Smooth muscle cell (in vitro differentiated cells): ENCODE measurements at regions not wholly inside any gene's neighbourhood (a gene's known extent, or its start where the extent isn't known, plus 50 kb on each side); places are given as distances from the start of the nearest gene placed in this dataset.

Experiments
- DNase-seq: peaks from one replicate; lab custom pipeline; 2025; ENCODE audit not compliant: unreplicated experiment; lab: John Stamatoyannopoulos, UW
- H2AFZ ChIP-seq: fragments of 200-600 bp; sonication (generic); 2 replicates; pipeline ENCODE4 v1.6.0; 2016; ENCODE audit warnings: antibody characterized with exemption, low read depth, mild to moderate bottlenecking
- H3F3A ChIP-seq: fragments of 200-600 bp; sonication (generic); 2 replicates; pipeline ENCODE4 v1.6.0; 2017; ENCODE audit warnings: antibody characterized with exemption, low read depth
- H3K27ac ChIP-seq: fragments of 200-600 bp; sonication (generic); 2 replicates; pipeline ENCODE4 v1.5.1; 2016; ENCODE audit warnings: low read depth, mild to moderate bottlenecking
- H3K27me3 ChIP-seq: fragments of 200-600 bp; sonication (generic); 2 replicates; pipeline ENCODE4 v1.6.1; 2016; ENCODE audit warnings: low read depth, mild to moderate bottlenecking
- H3K36me3 ChIP-seq: fragments of 200-600 bp; sonication (generic); 2 replicates; pipeline ENCODE4 v1.5.1; 2016; ENCODE audit warnings: low read depth
- H3K4me1 ChIP-seq: fragments of 200-600 bp; sonication (generic); 2 replicates; pipeline ENCODE4 v1.5.1; 2016; ENCODE audit warnings: low read depth
- H3K4me2 ChIP-seq: fragments of 200-600 bp; sonication (generic); 2 replicates; pipeline ENCODE4 v1.6.0; 2016; ENCODE audit warnings: mild to moderate bottlenecking
- H3K4me3 ChIP-seq: fragments of 200-600 bp; sonication (generic); 2 replicates; pipeline ENCODE4 v1.5.1; 2016; ENCODE audit warnings: mild to moderate bottlenecking
- H3K79me2 ChIP-seq: fragments of 200-600 bp; sonication (generic); 2 replicates; pipeline ENCODE4 v1.6.0; 2016; ENCODE audit warnings: low read depth, mild to moderate bottlenecking
- H3K9ac ChIP-seq: fragments of 200-600 bp; sonication (generic); 2 replicates; pipeline ENCODE4 v1.6.0; 2016; ENCODE audit warnings: low read depth
- H3K9me3 ChIP-seq: fragments of 200-600 bp; sonication (generic); replicated peaks from 2 replicates; pipeline ENCODE4 v1.5.1; 2016; ENCODE audit warnings: low read depth
- H4K20me1 ChIP-seq: fragments of 200-600 bp; sonication (generic); 2 replicates; pipeline ENCODE4 v1.6.0; 2016; ENCODE audit warnings: low read depth
- WGBS: methylation state at CpG from one replicate; pipeline ENCODE4 v1.1.7; 2016; ENCODE audit warnings: low lambda C conversion rate; 5-methylcytosine and 5-hydroxymethylcytosine counted together
- TF ChIP-seq, protein P1 (sequence below): fragments of 200-600 bp; sonication (generic); IDR thresholded peaks from 2 replicates; pipeline ENCODE4 v1.5.1; 2017; ENCODE audit warnings: borderline replicate concordance, mild to moderate bottlenecking, antibody characterized with exemption; ENCODE audit not compliant: insufficient read depth, poor library complexity, severe bottlenecking

DNA sequence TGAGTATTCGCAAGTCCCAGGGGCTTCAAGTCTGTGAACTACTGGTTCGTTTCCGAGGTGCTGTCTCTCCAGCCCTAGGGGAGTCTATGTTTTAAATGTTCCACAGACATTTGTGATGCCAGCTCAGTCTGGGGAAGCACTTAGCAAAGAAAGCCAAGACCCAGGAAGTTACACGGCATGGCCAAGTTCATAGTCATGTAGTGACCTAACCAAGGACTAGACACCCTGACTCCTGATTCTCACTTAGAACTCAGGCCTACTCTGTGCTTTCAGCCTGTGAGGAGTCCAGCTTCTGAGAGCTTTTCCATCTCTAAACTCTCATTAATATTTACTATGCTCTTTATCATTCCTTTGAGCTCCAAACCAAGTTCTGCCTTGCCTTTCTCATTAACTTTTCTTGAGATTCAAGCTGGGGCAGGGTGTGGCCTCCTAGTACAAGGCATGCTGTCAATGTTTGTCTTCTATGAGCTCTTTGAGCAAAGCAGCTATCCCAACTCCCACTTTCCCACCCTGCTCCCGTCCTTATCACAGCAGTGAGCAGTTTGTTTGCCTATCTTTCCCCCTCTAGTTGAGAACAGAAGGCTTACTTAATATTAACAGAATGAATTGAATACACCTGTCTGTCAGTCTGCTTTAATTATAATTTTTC, 105.4 kb upstream of the FAM9C start:
- TF ChIP-seq, protein P1, sequence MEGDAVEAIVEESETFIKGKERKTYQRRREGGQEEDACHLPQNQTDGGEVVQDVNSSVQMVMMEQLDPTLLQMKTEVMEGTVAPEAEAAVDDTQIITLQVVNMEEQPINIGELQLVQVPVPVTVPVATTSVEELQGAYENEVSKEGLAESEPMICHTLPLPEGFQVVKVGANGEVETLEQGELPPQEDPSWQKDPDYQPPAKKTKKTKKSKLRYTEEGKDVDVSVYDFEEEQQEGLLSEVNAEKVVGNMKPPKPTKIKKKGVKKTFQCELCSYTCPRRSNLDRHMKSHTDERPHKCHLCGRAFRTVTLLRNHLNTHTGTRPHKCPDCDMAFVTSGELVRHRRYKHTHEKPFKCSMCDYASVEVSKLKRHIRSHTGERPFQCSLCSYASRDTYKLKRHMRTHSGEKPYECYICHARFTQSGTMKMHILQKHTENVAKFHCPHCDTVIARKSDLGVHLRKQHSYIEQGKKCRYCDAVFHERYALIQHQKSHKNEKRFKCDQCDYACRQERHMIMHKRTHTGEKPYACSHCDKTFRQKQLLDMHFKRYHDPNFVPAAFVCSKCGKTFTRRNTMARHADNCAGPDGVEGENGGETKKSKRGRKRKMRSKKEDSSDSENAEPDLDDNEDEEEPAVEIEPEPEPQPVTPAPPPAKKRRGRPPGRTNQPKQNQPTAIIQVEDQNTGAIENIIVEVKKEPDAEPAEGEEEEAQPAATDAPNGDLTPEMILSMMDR = no peak
- no peak overlapping the region for H3K9ac ChIP-seq
- no peak overlapping the region for H3K27ac ChIP-seq
- H3K4me2 ChIP-seq = no peak overlapping the region
- no peaks in the 10 kb centered on the region for H4K20me1 ChIP-seq
- H3K36me3 ChIP-seq = no peaks in the 10 kb centered on the region
- DNase-seq = no peak
- no peaks in the 10 kb centered on the region for H3K27me3 ChIP-seq
- no peak overlapping the region for H2AFZ ChIP-seq
- peaks cover 11% of the 10 kb centered on the region for H3K4me1 ChIP-seq
- H3K79me2 ChIP-seq = no peaks in the 10 kb centered on the region
- no peak overlapping the region for H3K4me3 ChIP-seq
- 77% methylated on average over 5 of the region's 5 CpGs for WGBS
- peaks cover 4% of the 10 kb centered on the region for H3F3A ChIP-seq
- H3K9me3 ChIP-seq = no peaks in the 10 kb centered on the region

DNA sequence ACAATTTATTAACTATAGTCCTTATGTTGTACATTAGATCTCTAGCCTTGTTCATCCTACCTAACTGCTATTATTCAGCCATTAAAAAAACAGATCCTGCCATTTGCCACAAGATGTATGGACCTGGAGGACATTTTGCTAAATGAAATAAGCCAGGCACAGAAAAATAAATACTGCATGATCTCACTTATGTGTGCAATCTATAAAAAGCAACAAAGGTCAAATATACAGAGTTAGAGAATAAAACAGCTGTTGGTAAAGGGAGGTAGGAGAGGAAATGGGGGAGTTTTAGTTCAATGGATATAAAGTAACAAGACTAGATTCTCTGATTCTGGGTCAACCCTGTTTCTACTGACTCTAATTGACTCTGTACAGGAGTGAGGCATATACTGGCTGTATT, 103.3 kb upstream of the FAM9C start:
- Histone ChIP-seq H3K36me3 (no peaks in the 10 kb centered on the region), H3K4me2 (no peak overlapping the region), H3K27ac (no peak overlapping the region), H3F3A (peaks cover 4% of the 10 kb centered on the region), H4K20me1 (no peaks in the 10 kb centered on the region), H3K9ac (no peak overlapping the region), H3K4me1 (peaks cover 11% of the 10 kb centered on the region), H3K27me3 (no peaks in the 10 kb centered on the region), H3K9me3 (no peaks in the 10 kb centered on the region), H3K4me3 (no peak overlapping the region), H2AFZ (no peak overlapping the region), H3K79me2 (no peaks in the 10 kb centered on the region)
- no peak for DNase-seq
- TF ChIP-seq, protein P1 = no peak

DNA sequence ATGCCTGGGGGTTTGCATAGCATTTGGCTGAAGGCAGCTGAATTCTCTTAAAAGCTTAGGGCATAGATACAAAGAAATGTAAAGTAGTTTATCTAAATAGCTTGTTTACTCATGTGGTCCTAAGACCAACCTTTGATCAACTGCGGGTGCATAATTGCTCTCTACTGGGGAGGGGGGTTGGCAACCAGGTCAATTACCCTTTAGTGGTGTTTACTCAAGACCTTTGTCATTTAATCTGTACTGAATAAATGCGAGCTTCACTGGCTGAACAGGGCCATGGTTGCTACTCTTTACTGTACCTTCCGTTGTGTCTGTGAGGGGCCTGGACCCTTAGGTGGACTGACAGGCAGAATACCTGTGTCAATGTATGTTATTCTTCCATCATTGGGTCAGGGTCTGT, 102.7 kb upstream of the FAM9C start:
- Histone ChIP-seq H3K27ac (no peak overlapping the region), H3K4me3 (no peak overlapping the region), H3K27me3 (no peaks in the 10 kb centered on the region), H3K9me3 (no peaks in the 10 kb centered on the region), H3K36me3 (no peaks in the 10 kb centered on the region), H4K20me1 (no peaks in the 10 kb centered on the region), H3K79me2 (no peaks in the 10 kb centered on the region), H3K4me2 (no peak overlapping the region), H2AFZ (no peak overlapping the region), H3F3A (no peaks in the 10 kb centered on the region), H3K9ac (no peak overlapping the region), H3K4me1 (peaks cover 7% of the 10 kb centered on the region)
- no peak for DNase-seq
- 90% methylated on average over 3 of the region's 3 CpGs for WGBS
- TF ChIP-seq, protein P1 = no peak

DNA sequence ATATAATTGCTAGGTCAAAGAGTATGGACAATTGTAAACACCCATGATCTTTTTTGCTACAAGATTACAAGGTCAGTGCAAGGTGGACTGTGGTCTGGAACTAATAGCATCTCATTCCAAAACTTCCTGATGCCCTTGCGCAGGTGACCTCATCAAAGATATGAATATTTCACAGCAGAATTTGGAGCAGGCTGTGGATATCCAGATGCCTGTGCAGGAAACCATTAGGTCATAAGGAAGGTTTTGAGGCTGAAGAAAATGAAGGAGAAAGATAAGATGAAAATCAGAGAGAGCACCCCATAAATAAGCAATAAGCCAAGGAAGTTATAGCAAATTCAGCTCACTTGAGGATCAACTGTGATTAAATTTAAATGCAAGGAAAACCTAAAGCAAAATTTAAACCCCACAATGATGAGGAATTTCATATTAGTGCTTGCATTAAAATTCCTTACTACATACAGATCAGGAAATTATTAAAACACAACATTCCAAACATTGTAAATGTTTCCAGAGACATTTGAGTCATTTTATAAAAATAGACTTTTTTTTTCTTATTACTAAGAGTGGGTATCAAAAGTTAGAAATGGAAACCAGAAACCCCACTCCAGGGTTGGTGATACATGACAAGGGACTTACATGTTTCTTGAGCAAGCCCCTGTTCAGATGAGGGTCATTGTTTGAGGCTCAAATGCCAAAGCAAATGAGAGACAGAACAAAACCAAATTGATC, 100.7 kb upstream of the FAM9C start:
- DNase-seq = no peak
- H3K4me2 ChIP-seq = no peak overlapping the region
- WGBS = 94% methylated on average over 1 of the region's 1 CpG

More for the DNA sequence above, 100.7 kb upstream of the FAM9C start:
- Histone ChIP-seq H3K4me3 (no peak overlapping the region), H3K27me3 (no peaks in the 10 kb centered on the region), H3F3A (no peaks in the 10 kb centered on the region), H3K9me3 (no peaks in the 10 kb centered on the region), H3K27ac (no peak overlapping the region), H2AFZ (no peak overlapping the region), H3K9ac (no peak overlapping the region), H4K20me1 (no peaks in the 10 kb centered on the region), H3K4me1 (no peaks in the 10 kb centered on the region), H3K36me3 (no peaks in the 10 kb centered on the region), H3K79me2 (no peaks in the 10 kb centered on the region)
- TF ChIP-seq, protein P1 = no peak
